ENCODE measurements at regions not wholly inside any gene's neighbourhood (a gene's known extent, or its start where the extent isn't known, plus 50 kb on each side); places are given as distances from the start of the nearest gene placed in this dataset.

GRCh38 chr10:29034592-29034991, 254.3 kb upstream of the LYZL1 start:
- TF ChIP-seq CTCF (IDR thresholded peaks at IDR 0.05; ENCODE audit: low read length) = no peak
- TF ChIP-seq EZH2 (optimal IDR thresholded peaks at IDR 0.05; ENCODE audit: low read depth, low read length) = no peak
